Glomerular visceral epithelial cell (primary cell): ENCODE measurements at regions not wholly inside any gene's neighbourhood (a gene's known extent, or its start where the extent isn't known, plus 50 kb on each side); places are given as distances from the start of the nearest gene placed in this dataset.
A peak's percentile ranks its signal among the peaks of the same experiment; 100 is the strongest.
"Not testable (repeated sequence)": the region's sequence is repeated elsewhere in the genome, so short reads cannot be mapped to it uniquely, and the experiment has no call there.

Experiments
- DNase-seq: peaks from one replicate; pipeline ENCODE4 v3.0.0-alpha.2; 2016; ENCODE audit errors: extremely low spot score

GRCh38 chr3:8420612-8421011, 81.0 kb upstream of the LMCD1 start:
- DNase-seq = no peak

GRCh38 chr3:8421267-8421666, 80.4 kb upstream of the LMCD1 start:
- no peak for DNase-seq

- DNase-seq = no peak
These were observed 79.9 kb upstream of the LMCD1 start for GRCh38 chr3:8421711-8422110.

GRCh38 chr3:8423307-8423706, 78.3 kb upstream of the LMCD1 start:
- no peak for DNase-seq

GRCh38 chr3:8424281-8424680, 77.3 kb upstream of the LMCD1 start:
- DNase-seq = no peak

- no peak for DNase-seq
These were observed 64.8 kb upstream of the LMCD1 start for GRCh38 chr3:8436661-8437287.

- DNase-seq = no peak
These were observed 63.0 kb upstream of the LMCD1 start for GRCh38 chr3:8438507-8439079.

- not testable (repeated sequence) for DNase-seq
These were observed 61.5 kb upstream of the LMCD1 start for GRCh38 chr3:8440142-8440541.

- peak; percentile 77 for DNase-seq
These were observed 59.6 kb upstream of the LMCD1 start for GRCh38 chr3:8441969-8442559.

- DNase-seq = peak; percentile 49
These were observed 58.5 kb upstream of the LMCD1 start for GRCh38 chr3:8442993-8443650.

- DNase-seq = peak; percentile 99
These were observed 57.5 kb upstream of the LMCD1 start for GRCh38 chr3:8443829-8444791.

- DNase-seq = no peak
These were observed 56.7 kb upstream of the LMCD1 start for GRCh38 chr3:8444883-8445282.

GRCh38 chr3:8445861-8446260, 55.8 kb upstream of the LMCD1 start:
- peak; percentile 82 for DNase-seq

- no peak for DNase-seq
These were observed 54.8 kb upstream of the LMCD1 start for GRCh38 chr3:8446845-8447244.

- no peak for DNase-seq
These were observed 51.0 kb upstream of the LMCD1 start for GRCh38 chr3:8450618-8451017.

- DNase-seq = peak; percentile 27
These were observed 49.9 kb upstream of the LMCD1 start for GRCh38 chr3:8451696-8452095.
